HepG2 (cell line): ENCODE measurements at regions not wholly inside any gene's neighbourhood (a gene's known extent, or its start where the extent isn't known, plus 50 kb on each side); places are given as distances from the start of the nearest gene placed in this dataset.

ENCODE experiments used
- CBX5 ChIP-seq: sonication (generic); formaldehyde crosslinking; IDR thresholded peaks from 2 replicates; pipeline ENCODE4 v1.4.0; 2020; ENCODE audit warnings: missing genetic modification reagents, borderline replicate concordance
- DDIT3 ChIP-seq: sonication (generic); formaldehyde crosslinking; IDR thresholded peaks from 2 replicates; pipeline ENCODE4 v1.4.0; 2020; ENCODE audit warnings: mild to moderate bottlenecking, missing genetic modification reagents
- FOXK1 ChIP-seq: sonication (generic); formaldehyde crosslinking; IDR thresholded peaks from 2 replicates; pipeline ENCODE4 v1.4.0; 2020; ENCODE audit warnings: low read depth, missing genetic modification reagents, borderline replicate concordance
- KLF16 ChIP-seq, 2 experiments: sonication (generic) in 1 of 2; formaldehyde crosslinking in 1 of 2; IDR thresholded peaks; 2 replicates each; pipeline versions ENCODE4 v1.6.1 to v1.8.0; 2016 to 2023; ENCODE audit warnings: missing genetic modification reagents in 2 of 2, missing compliant biosample characterization in 1 of 2
- MXI1 ChIP-seq: IDR thresholded peaks from 3 replicates; pipeline ENCODE4 v1.6.1; 2012; ENCODE audit warnings: low read depth, low read length, inconsistent platforms, borderline replicate concordance
- NONO ChIP-seq, 2 experiments: fragments of 450-650 bp in 1 of 2; sonication (generic) in 1 of 2; formaldehyde crosslinking in 1 of 2; IDR thresholded peaks in 1 of 2; conservative IDR thresholded peaks in 1 of 2; 2 replicates each; pipeline versions ENCODE4 v1.6.1 to v1.8.0; 2017 to 2022; ENCODE audit warnings: mild to moderate bottlenecking in 1 of 2, missing genetic modification reagents in 1 of 2, moderate library complexity in 1 of 2
- POGZ ChIP-seq: sonication (generic); formaldehyde crosslinking; IDR thresholded peaks from 2 replicates; pipeline ENCODE4 v1.4.0; 2020; ENCODE audit warnings: mild to moderate bottlenecking, missing genetic modification reagents
- RARA ChIP-seq: IDR thresholded peaks from 2 replicates; pipeline ENCODE4 v1.6.1; 2016; ENCODE audit warnings: missing genetic modification reagents, missing compliant biosample characterization
- RARG ChIP-seq: sonication (generic); formaldehyde crosslinking; IDR thresholded peaks from 2 replicates; pipeline ENCODE4 v1.4.0; 2020; ENCODE audit warnings: low read depth, mild to moderate bottlenecking, missing genetic modification reagents
- SMAD1 ChIP-seq: sonication (generic); formaldehyde crosslinking; IDR thresholded peaks from 2 replicates; pipeline ENCODE4 v1.4.0; 2020; ENCODE audit warnings: missing genetic modification reagents, low read depth, mild to moderate bottlenecking, borderline replicate concordance
- TEAD3 ChIP-seq: optimal IDR thresholded peaks from 2 replicates; pipeline ENCODE3; 2016; ENCODE audit warnings: borderline replicate concordance
- TFDP1 ChIP-seq: IDR thresholded peaks from 2 replicates; pipeline ENCODE4 v1.6.1; 2016; ENCODE audit warnings: missing compliant biosample characterization, missing genetic modification reagents, borderline replicate concordance
- UBTF ChIP-seq: sonication (generic); formaldehyde crosslinking; IDR thresholded peaks from 2 replicates; pipeline ENCODE4 v1.4.0; 2020; ENCODE audit warnings: mild to moderate bottlenecking, missing genetic modification reagents
- ZBTB3 ChIP-seq: sonication (generic); formaldehyde crosslinking; IDR thresholded peaks from 2 replicates; pipeline ENCODE4 v1.4.0; 2020; ENCODE audit warnings: low read depth, mild to moderate bottlenecking, moderate library complexity, missing genetic modification reagents, borderline replicate concordance
- ZFP36L2 ChIP-seq: sonication (generic); formaldehyde crosslinking; IDR thresholded peaks from 2 replicates; pipeline ENCODE4 v1.4.0; 2020; ENCODE audit warnings: missing genetic modification reagents
- ZNF12 ChIP-seq: sonication (generic); formaldehyde crosslinking; IDR thresholded peaks from 2 replicates; pipeline ENCODE4 v1.5.0; 2020; ENCODE audit warnings: missing genetic modification reagents
- ZNF205 ChIP-seq: IDR thresholded peaks from 2 replicates; pipeline ENCODE4 v1.6.1; 2018; ENCODE audit warnings: missing biosample characterization, missing genetic modification reagents
- ZNF232 ChIP-seq: sonication (generic); formaldehyde crosslinking; IDR thresholded peaks from 2 replicates; pipeline ENCODE4 v1.4.0; 2020; ENCODE audit warnings: missing genetic modification reagents, borderline replicate concordance
- ZNF256 ChIP-seq: sonication (generic); formaldehyde crosslinking; conservative IDR thresholded peaks from 2 replicates; pipeline ENCODE4 v1.4.0; 2020; ENCODE audit warnings: missing genetic modification reagents
- ZNF331 ChIP-seq: sonication (generic); formaldehyde crosslinking; IDR thresholded peaks from 2 replicates; pipeline ENCODE4 v1.4.0; 2020; ENCODE audit warnings: missing genetic modification reagents
- TF ChIP-seq, protein P1 (sequence below): sonication (generic); formaldehyde crosslinking; IDR thresholded peaks from 2 replicates; pipeline ENCODE4 v1.5.0; 2020; ENCODE audit warnings: mild to moderate bottlenecking, missing genetic modification reagents, moderate library complexity
- TF ChIP-seq, protein P2 (sequence below): sonication (generic); formaldehyde crosslinking; IDR thresholded peaks from 2 replicates; pipeline ENCODE4 v1.4.0; 2020; ENCODE audit warnings: mild to moderate bottlenecking, missing genetic modification reagents
- TF ChIP-seq, protein P3 (sequence below): IDR thresholded peaks from 2 replicates; pipeline ENCODE4 v1.6.1; 2018; ENCODE audit warnings: missing genetic modification reagents, mild to moderate bottlenecking, missing compliant biosample characterization

DNA sequence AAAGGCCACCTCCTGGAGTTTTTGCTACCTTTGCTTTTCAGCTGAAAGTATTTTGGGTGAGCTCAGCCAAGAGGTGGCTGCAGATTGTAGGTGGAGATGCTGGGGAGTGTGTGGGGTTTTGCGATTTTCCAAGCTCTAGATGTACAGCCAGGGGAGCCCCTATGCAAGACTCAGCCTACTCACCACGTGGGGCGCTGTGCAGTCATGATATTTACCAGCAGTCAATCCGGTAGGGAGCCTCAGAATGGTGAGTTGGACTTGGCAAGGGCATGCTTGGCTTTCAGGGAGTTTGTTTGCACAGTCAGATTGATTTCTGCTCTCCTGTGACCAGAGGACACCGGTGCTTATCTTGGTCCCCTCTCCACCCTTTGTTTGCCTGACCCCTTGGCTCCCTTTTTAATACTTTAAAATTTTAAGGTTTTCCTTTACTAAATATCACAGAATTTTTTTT, 175.3 kb downstream of the UTP18 start (continued):
- TF ChIP-seq TEAD3 (CRISPR knock-in tag) (peak; percentile 72), RARA (peak; percentile 60), ZNF232 (CRISPR knock-in tag) (no peak), POGZ (CRISPR knock-in tag) (peak; percentile 81; the same call in 1 of the 2 replicates), ZNF256 (no peak), ZNF331 (CRISPR knock-in tag) (peak; percentile 81; the same call in 1 of the 2 replicates), NONO (IDR thresholded peaks at IDR 0.05) (no peak), NONO (CRISPR knock-in tag; conservative IDR thresholded peaks at IDR 0.05) (peak; percentile 68), MXI1 (peak; percentile 48; the same call in 2 of the 3 replicates), SMAD1 (no peak), FOXK1 (CRISPR knock-in tag) (no peak), CBX5 (CRISPR knock-in tag) (no peak), KLF16 (CRISPR knock-in tag; IDR thresholded peaks at IDR 0.05) (0 out of 4 replicates have a peak, but pooled peaks of 1 of the 2 experiments have one; percentile 52), TFDP1 (no peak), ZNF12 (CRISPR knock-in tag) (no peak), RARG (no peak), UBTF (CRISPR knock-in tag) (no peak), ZNF205 (CRISPR knock-in tag) (no peak), ZBTB3 (no peak), ZFP36L2 (CRISPR knock-in tag) (no peak), DDIT3 (CRISPR knock-in tag) (no peak)
- TF ChIP-seq, protein P1, sequence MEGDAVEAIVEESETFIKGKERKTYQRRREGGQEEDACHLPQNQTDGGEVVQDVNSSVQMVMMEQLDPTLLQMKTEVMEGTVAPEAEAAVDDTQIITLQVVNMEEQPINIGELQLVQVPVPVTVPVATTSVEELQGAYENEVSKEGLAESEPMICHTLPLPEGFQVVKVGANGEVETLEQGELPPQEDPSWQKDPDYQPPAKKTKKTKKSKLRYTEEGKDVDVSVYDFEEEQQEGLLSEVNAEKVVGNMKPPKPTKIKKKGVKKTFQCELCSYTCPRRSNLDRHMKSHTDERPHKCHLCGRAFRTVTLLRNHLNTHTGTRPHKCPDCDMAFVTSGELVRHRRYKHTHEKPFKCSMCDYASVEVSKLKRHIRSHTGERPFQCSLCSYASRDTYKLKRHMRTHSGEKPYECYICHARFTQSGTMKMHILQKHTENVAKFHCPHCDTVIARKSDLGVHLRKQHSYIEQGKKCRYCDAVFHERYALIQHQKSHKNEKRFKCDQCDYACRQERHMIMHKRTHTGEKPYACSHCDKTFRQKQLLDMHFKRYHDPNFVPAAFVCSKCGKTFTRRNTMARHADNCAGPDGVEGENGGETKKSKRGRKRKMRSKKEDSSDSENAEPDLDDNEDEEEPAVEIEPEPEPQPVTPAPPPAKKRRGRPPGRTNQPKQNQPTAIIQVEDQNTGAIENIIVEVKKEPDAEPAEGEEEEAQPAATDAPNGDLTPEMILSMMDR (CRISPR knock-in tag): peak; percentile 87
- TF ChIP-seq, protein P2, sequence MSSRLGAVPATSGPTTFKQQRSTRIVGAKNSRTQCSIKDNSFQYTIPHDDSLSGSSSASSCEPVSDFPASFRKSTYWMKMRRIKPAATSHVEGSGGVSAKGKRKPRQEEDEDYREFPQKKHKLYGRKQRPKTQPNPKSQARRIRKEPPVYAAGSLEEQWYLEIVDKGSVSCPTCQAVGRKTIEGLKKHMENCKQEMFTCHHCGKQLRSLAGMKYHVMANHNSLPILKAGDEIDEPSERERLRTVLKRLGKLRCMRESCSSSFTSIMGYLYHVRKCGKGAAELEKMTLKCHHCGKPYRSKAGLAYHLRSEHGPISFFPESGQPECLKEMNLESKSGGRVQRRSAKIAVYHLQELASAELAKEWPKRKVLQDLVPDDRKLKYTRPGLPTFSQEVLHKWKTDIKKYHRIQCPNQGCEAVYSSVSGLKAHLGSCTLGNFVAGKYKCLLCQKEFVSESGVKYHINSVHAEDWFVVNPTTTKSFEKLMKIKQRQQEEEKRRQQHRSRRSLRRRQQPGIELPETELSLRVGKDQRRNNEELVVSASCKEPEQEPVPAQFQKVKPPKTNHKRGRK (CRISPR knock-in tag): no peak
- TF ChIP-seq, protein P3, sequence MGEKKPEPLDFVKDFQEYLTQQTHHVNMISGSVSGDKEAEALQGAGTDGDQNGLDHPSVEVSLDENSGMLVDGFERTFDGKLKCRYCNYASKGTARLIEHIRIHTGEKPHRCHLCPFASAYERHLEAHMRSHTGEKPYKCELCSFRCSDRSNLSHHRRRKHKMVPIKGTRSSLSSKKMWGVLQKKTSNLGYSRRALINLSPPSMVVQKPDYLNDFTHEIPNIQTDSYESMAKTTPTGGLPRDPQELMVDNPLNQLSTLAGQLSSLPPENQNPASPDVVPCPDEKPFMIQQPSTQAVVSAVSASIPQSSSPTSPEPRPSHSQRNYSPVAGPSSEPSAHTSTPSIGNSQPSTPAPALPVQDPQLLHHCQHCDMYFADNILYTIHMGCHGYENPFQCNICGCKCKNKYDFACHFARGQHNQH (CRISPR knock-in tag): peak; percentile 41; the same call in 1 of the 2 replicates
